Occipital lobe (tissue), 1 donor: ENCODE measurements at regions not wholly inside any gene's neighbourhood (a gene's known extent, or its start where the extent isn't known, plus 50 kb on each side); places are given as distances from the start of the nearest gene placed in this dataset.

Source experiments
- DNase-seq: peaks from one replicate; lab custom pipeline; 2025; lab: John Stamatoyannopoulos, UW

DNA sequence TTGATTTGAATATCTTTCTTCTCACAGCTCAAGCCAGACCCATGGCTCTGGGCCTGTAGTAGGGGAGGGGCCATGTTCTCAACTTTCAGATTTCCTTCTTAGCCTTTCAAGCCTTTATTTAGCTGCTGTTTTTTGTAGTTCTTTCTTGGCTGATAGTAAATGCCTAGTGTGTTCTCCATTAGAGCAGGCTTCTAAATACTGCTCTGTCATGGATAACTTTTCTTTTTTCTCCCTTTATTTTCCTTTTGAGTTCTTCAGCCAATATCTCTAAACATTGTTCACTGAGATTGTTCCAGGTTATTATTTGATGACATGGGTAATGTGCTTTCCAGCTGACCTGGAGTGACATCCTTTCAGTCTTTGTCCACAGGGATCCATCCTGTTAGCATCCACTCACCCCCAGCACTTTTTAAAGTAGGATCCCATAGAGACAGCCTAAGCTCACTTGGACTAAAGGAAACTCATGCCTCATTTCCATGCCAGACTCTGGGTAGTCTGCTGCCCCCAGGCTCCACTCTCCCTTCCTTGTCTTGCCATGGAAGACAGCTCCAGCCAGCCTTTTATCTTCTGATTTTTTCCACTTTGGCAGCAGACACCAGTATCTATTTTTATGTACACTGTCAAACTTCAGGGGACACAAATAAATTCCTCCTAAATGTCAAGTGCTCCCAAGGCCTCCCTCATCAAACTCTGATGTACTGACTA is 645.6 kb downstream of the RNF144B start:
- DNase-seq: no peak

DNA sequence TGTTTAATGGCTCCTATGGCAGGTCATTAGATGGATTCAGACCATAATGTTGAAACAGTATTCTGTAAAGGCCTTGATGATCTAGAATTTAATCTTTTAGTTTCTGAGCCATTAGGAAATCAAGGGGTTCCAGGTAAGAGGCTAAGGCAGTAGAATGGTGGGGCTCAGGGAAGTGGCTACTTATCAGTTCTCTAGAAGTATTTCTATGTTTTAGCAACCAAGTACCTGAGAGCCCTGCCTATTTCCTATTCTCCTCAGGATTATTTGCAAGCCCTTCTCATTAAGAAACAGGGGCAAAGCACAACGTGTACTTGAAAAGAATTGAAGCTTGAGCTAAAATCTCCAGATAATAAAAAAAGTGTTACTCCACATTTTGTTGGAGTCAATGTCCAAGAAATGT is 646.5 kb downstream of the RNF144B start:
- DNase-seq: no peak

DNA sequence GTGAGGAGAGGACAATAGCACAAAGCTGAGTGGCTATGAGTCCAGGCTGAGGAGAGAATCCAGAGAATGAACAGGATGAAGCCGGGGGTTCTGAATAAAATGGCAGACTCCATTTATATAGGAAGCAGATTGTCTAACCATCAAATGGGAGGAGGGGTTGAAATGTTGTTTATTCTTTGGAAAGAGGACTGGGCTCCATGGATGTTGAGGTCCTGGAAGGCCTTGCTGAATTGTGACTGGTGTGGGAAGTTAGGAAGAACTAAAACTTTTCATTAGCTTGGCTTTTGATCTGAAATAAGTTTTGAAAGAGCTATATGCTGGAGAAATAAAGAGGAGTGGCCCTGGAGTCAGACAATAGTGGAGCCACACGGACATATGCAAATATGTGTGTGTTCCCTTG is 647.8 kb downstream of the RNF144B start:
- no peak for DNase-seq

DNA sequence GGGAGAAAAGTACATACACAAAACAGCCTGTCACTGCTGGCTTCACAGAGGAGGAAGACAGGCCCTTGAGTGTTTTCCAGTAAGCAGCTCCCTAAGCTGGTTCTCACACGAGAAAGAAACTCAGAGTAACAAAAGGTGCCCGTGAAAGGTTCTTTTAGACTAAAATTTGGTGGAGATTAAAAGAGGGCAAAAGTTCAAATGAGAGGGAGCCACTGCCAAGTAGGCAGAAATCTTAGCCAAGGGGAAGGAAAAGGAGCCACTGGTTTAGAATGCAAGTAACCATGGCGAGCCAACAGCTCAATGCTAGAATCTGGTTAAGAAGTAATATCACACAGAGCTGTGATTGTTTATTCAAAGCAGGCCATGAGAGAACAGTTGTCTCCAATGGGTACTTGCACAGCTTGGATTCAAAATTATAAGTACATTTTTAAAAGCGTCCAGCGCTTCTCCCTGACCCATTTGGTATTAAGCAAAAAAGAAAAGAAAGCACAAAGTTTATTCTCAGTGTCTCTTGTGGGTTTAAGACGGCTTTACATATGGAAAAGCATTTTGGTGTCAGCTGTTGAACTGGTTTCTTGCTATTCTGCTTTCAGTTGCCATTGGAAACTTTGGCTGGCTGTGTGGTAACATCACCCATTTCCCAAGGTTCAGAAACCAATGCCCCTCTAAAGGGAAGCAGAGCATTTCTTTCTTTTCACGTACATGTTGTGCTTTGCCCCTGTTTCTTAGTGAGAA is 648.5 kb downstream of the RNF144B start:
- DNase-seq: no peak

DNA sequence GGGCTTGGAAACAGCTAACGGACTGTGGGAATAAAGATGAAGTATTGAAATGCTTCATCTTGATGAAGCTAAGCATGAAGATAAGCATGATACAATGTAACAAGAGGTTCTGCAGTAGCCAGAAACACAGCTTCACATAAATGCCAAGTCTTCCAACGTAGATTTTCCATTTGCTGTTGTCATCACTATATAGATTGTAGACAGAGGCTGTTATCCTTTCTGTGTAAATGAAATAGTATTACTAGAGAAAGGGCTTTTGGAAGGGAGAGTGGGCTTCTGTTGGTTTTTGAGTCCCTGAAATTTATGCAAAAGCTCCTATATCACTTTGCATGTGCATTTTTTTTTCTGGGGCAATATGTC is 649.0 kb downstream of the RNF144B start:
- no peak for DNase-seq

DNA sequence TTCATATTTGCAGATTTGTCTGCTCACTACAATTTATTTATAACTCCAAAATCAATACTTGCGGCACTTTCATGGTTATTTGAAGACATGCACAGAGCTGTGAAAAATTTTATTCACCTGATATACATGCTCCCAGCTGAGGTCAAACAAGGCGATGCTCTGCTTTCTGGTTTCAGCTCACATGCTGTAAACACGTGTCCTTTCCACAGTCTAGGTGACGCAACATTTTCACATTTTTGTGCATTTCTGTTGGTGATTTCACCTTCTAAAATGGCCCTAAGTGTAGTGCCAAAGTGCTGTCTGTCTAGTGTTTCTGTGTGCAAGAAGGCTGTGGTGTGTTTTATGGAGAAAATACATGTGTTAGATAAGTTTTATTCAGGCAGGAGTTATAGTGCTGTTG is 650.5 kb downstream of the RNF144B start:
- no peak for DNase-seq

DNA sequence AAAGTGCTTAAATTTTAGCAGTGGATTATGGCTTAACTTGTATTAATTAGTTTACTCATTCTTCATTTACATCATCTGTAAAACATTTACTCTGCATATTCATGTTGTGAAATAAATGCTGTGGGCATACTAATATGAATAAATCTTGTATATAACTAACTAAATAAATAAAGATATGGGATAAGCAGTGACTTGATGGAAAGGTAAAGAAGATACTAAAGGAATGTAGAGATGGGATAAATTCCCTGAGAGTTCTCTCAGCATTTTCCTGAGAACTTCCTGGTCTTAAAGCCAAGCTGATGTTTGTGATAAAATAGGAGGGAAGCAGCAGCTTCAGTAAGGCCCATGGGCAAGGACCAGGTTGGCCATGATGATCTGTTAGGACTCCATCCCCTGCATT is 652.1 kb downstream of the RNF144B start:
- DNase-seq: no peak

DNA sequence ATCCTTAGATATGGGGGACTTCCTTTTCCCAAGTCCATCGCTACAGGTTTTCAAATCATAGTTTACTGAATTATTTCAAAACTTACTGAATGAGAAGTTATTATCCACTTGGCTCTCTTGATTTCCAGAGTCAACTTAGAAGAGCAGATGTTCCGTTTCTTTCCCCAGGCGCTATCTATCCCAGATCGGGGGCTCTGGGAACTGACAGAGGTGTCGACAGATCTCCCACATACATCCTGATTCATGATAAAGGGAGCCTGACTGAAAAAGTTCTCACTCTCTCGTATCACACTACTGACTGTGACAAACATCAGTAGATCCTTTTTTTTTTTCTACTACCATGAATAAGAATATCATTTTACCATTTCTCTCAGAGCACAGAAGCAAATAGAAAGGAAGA is 654.8 kb downstream of the RNF144B start:
- DNase-seq: no peak

DNA sequence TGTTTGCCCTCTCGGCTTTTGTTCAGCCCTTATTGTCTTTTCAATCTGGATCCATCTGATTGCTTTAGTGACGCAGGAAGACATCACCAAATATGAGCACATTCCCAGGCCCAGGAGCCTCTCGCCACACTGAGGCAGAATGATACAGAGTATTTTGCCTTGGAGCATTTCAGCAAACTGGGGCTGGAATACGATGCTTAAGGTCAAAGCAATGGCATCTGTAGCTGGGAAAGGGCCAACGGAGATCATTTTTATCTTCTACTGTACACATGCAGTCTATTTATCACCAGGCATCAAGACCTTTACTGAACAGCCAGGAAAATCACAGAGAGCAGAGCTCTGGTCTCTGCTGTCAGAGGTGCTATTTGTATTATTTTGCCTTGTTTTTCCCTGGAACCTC is 655.3 kb downstream of the RNF144B start:
- no peak for DNase-seq

DNA sequence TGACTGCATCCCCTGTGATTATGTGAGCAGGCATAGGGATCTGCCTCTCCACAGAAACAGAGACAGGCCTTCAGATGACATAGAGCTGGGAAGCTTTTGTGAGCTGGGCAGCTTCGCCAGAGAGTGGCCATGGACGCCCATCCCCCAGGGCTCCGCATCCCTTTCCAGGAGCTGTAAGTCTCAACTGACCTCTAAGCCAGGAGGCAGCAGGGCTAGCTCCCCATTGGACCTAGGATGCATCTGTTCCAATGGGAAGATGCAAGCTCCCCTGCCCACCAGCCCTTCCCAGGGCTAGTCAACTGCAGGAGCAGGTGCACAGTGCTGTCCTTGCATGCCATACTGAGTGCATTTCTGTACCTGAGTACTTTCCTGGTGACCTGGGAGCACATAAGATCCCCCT is 663.6 kb downstream of the RNF144B start:
- no peak for DNase-seq

DNA sequence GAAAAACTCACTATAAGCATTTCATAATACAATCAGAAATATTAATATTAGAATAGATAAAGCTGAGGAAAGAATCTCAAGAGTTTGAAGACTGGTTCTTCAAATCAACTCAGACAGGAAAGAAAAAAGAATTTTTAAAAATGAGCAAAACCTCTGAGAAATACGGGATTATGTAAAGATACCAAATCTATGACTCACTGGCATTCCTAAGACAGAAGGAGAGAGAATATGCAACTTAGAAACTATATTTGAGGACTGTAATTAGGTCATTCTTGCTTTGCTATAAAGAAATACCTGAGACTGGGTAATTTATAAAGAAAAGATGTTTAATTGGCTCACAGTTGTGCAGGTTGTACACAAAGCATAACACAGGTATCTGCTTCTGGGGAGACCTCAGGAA is 665.1 kb downstream of the RNF144B start:
- no peak for DNase-seq

DNA sequence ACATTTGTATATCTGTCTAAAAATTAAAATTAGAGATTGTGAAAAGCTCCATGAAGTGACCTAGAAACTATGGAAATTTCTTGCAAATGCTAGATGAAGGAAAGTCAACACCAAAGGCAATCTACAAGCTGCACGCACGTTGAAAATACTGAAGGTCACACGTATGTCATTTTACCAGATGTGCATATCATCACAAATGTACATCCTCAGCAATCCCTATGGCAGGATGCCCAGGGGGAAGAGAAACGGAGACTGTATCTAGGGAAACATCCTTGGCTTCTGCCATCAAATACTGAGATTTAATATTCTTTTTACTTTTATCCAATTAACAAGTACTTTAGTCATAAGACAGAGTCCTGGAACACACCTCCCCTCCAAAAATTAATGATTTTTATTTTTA is 672.0 kb downstream of the RNF144B start:
- no peak for DNase-seq

DNA sequence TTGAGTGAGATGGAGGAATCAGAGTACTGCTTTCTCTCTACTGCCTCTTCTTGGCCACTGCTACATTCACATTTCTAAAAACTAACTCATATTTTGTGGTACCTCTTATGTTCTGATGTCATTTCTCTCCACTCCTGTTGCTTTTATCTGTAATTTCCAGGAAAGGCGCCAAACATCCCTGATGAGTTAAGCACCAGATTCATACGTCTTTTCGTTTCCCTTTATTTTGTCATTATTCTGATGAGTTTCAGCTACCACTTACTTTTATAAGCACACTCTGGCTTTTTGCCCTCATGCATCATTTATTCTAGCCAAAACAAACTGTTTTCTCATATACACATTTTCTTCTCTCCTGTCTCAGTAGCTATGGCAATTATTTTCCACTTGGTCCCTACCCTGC is 680.0 kb downstream of the RNF144B start:
- no peak for DNase-seq

DNA sequence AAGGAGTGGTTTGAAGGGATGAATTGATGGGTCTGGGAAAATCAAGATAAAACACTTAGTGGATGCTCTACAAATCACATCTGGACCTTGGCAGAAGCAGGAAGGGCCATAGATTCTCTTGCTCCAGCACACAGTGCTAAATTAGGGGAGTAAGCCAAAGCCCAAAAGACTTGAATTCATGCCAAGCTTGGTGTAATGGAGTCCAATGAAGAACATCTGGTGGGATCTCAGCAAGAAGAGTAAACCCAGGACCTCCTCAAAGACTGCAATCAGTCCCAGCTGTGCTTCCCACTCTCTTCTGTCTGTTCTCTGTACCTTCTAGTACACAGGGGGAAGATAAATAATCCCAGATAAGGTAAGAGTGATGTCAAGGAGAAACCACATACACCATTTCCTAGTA is 683.4 kb downstream of the RNF144B start:
- DNase-seq: no peak

DNA sequence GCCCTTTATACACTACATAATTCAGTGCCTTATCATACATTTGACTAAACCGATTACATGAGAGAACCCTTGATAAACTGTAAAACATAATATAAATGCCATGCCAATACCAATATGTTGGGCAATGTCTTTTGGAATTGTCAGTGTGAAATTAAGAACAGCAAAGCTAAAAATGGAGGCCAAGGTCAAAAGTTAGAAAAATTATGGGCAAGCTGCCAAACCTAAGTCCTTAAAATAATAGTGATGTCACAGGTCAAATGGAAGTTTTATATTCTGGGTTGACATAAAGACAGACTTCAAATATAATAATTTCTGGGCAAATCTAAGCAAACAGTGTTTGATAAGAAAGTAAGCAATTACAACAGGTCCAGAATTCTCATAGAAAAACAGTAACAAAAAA is 696.7 kb downstream of the RNF144B start:
- no peak for DNase-seq

DNA sequence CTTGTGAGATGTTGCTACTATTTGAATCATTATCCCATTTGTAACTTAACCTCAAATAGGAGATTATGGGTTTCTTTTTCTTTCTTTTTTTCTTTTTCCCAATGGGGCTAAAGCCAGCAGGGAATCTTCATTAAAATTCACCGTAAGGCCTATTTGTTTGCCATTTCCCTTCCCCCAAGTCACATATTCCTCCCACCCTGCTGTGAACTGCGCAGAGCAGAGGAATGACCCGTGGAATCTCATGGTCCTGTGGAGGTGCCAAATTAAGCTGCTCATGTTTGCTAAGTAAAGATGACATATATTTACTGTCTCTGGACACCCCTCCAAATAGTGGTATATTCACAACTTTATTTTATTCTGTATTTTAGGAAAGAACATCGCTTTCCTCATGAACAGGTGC is 699.3 kb downstream of the RNF144B start:
- no peak for DNase-seq

DNA sequence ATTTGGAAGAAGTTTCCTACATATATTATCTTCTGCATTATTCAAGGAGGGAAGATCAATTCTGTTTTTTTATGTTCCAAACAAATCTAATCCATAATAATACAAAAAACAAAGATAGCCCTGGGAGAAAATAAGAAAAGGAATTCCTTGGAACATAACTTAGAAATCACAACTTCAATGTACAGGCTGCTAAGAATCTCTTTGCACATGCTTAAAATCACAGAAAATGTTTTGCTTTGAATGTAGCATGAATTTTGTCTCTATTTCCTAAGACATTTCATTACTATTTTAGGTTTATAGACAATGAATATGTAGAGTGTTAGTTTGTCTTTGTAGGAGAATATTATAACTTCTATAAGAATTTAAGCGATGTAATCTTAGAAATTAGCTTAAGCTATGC is 700.1 kb downstream of the RNF144B start:
- no peak for DNase-seq

DNA sequence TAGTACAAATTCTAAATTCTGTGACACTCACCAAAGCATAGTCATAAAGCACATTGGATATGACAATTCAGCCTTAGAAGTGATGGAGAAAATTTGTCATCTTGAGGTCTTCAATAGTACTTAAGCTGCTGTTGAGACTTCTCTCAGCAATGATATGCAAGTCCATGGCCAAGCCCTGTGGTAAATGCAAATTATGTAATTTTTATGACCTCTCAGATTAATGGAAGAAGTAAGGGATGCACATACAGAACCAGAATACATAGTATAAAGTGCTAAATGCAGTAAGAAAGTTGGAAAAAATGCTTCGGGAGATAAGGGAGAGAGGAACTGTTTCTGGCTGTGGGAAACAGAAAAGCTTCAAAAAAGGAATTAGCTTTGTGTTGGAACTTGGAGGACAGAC is 700.7 kb downstream of the RNF144B start:
- no peak for DNase-seq

DNA sequence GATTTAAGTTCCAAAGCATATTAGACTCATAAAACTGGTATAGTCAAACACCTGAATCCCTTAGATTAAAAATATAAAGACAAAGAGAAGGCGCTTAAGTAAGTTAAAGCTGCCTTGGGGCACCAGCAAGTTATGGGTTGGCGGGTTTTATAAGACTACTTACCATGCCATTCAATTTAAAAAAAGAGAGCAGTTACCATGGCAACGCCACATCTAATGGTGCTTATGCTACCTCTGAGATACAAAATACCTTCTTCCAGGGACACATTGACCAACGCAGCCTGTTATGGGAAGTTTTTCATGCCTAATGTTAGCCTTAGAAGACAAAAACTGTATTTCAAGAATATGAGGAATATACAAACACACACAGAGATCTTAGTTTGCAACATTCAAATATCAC is 713.6 kb downstream of the RNF144B start:
- DNase-seq: no peak

DNA sequence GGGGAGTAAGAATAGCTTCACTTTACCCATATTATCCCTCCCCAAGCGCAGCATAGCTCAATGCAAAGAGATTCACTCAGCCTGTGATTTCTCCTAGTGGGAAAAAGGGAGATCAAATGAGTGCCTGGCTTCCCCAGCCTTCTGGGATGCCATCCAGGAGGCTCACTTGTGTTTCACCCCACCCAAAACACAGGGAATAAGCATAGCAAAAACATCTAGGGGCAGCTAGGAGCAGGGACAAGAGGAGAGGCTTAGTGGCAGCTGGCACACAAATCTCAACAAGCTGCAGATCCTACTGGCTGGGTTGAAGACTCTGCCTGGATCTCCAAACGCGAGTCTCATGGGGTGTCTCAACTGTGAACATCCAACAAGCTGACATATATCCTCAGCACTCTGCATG is 715.8 kb downstream of the RNF144B start:
- DNase-seq: no peak

DNA sequence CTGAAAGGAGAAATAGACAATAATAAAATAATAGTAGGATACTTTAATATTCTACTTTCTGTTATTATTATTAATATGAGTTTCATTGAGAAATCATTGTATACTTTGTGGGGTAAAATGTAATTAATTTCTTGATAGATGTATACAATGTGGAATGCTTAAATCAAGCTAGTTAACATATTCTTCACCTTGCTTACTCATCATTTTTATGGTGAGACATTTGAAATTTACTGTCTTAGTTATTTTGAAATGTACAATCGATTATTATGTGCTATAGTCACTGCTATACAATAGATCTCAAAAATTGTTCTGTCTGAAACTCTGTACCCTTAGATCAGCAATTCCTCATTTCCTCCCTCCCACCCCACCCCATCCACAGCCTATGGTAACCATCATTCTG is 720.3 kb downstream of the RNF144B start:
- DNase-seq: no peak

DNA sequence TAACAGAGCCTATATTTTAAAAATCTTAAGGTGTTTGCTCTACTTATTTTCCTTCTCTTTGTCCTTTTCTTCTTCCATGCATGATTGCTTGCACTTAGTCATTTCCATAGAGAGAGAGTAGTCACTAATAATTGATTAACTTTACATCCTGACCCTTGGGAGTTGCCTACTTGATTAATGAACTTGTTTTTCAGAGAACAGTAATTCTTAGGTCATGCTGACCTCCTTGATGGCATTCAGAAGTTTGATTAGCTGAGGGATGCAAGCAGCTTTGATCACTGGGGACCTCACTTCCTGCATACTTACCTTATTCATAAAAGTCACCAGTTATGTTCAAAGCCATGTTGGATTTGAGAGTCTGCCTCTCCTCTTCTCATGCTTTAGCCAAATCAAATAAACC is 715.6 kb upstream of the ID4 start:
- no peak for DNase-seq

DNA sequence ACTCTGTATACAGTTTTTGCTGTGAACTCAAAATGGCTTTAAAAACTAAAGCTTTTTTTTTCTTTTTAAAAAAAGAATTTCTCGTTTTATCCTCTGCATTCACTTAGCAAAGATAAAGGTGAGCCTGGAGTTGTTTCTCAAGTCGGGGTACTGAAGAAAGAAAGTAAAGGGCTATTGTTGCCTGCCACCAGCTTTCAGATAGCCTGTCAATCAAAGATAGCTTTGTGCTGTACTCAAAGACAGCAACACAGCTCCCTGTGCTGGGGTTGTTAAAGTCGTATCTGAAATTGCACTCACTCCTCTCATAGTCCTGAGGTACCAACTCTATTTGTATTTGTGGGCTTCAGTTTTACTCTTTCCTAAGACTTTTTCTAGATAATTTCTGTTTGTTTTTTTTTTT is 710.1 kb upstream of the ID4 start:
- no peak for DNase-seq

DNA sequence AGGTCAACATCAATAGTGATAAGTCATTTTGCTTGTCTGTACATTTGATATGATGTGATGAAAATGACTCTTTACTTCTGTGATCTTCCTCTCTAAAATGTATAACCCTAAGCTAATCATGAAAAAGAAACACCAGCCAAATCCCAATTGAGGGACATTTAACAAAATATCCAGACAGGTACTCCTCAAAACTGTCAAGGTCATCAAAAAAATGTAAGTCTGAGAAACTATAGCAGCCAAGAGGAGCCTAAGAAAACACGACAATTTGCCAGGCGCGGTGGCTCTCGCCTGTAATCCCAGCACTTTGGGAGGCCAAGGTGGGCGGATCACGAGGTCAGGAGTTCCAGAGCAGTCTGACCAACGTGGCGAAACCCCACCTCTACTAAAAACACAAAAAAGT is 708.5 kb upstream of the ID4 start:
- no peak for DNase-seq
